Endothelial cell of umbilical vein (primary cell): ENCODE measurements at regions not wholly inside any gene's neighbourhood (a gene's known extent, or its start where the extent isn't known, plus 50 kb on each side); places are given as distances from the start of the nearest gene placed in this dataset.

Experiments used
- BruUV-seq: library from RNA; stranded (reverse); fragments of 400-500 nt; replicated peaks from 2 replicates; lab custom pipeline; 2021; lab: Mats Ljungman, UMichigan
- CTCF ChIA-PET: fragments of 300-600, 350-600 bp; sonication (Branson Sonifier 250); formaldehyde crosslinking; loops from one replicate; lab custom pipeline; 2021; ENCODE audit warnings: antibody characterized with exemption, inconsistent platforms; lab: Charles Lee
- POLR2A ChIA-PET: fragments of 300-600, 350-600 bp; sonication (Branson Sonifier 250); formaldehyde crosslinking; loops from one replicate; lab custom pipeline; 2021; ENCODE audit warnings: antibody characterized with exemption, inconsistent platforms; lab: Charles Lee
- DNase-seq: peaks from one replicate; pipeline ENCODE4 v3.0.0-alpha.2; 2011; ENCODE audit warnings: low read depth, low spot score
- FAIRE-seq: peaks from 2 replicates; lab custom pipeline; 2011; peaks lifted over from hg19 to GRCh38; lab: Jason Lieb, UNC
- H2AFZ ChIP-seq: 2 replicates; pipeline ENCODE4 v1.6.0; 2012; ENCODE audit warnings: low read depth, low read length, control low read depth, inconsistent platforms
- H3K27ac ChIP-seq: 2 replicates; pipeline ENCODE4 v1.5.1; 2011; ENCODE audit warnings: low read depth, mild to moderate bottlenecking, control low read depth, low read length, moderate library complexity; ENCODE audit not compliant: insufficient read depth
- H3K27me3 ChIP-seq, 2 experiments: 2 replicates each; pipeline versions ENCODE4 v1.6.0 to v1.6.1; 2011; ENCODE audit warnings: low read length in 2 of 2, mixed read lengths in 1 of 2; ENCODE audit not compliant: control insufficient read depth in 2 of 2, insufficient read depth in 2 of 2
- H3K36me3 ChIP-seq, 2 experiments: 2 replicates in 1 of 2; 3 replicates in 1 of 2; pipeline ENCODE4 v1.5.1; 2011; ENCODE audit warnings: low read length in 2 of 2, mild to moderate bottlenecking in 1 of 2, moderate library complexity in 1 of 2; ENCODE audit not compliant: control insufficient read depth in 2 of 2, insufficient read depth in 2 of 2; ENCODE audit errors: extremely low read depth in 1 of 2
- H3K4me1 ChIP-seq: 3 replicates; pipeline ENCODE4 v1.5.1; 2011; ENCODE audit warnings: mild to moderate bottlenecking, low read length; ENCODE audit not compliant: control insufficient read depth, insufficient read depth; ENCODE audit errors: extremely low read depth
- H3K4me2 ChIP-seq: 2 replicates; pipeline ENCODE4 v1.6.1; 2011; ENCODE audit warnings: low read length, control low read depth, mixed read lengths; ENCODE audit not compliant: insufficient read depth
- H3K4me3 ChIP-seq, 3 experiments: fragments of 200-600 bp in 1 of 3; sonication (generic), shearing (Covaris generic) in 1 of 3; replicated peaks in 1 of 3; 2 replicates each; pipeline ENCODE4 v1.5.1; 2011 to 2016; ENCODE audit warnings: control low read depth in 3 of 3, low read length in 3 of 3, mild to moderate bottlenecking in 2 of 3, inconsistent platforms in 1 of 3, low read depth in 1 of 3, moderate library complexity in 1 of 3; ENCODE audit not compliant: insufficient read depth in 1 of 3
- H3K79me2 ChIP-seq: 2 replicates; pipeline ENCODE4 v1.6.0; 2012; ENCODE audit warnings: low read length, inconsistent platforms; ENCODE audit not compliant: control insufficient read depth, insufficient read depth
- H3K9ac ChIP-seq: replicated peaks from 2 replicates; pipeline ENCODE3; 2011; ENCODE audit warnings: low read length, control low read depth; ENCODE audit not compliant: insufficient read depth; ENCODE audit errors: extremely low read depth
- H3K9me1 ChIP-seq: replicated peaks from 3 replicates; pipeline ENCODE4 v1.6.0; 2011; ENCODE audit warnings: mild to moderate bottlenecking, low read length; ENCODE audit not compliant: control insufficient read depth, insufficient read depth; ENCODE audit errors: extremely low read depth
- H3K9me3 ChIP-seq: replicated peaks from 2 replicates; pipeline ENCODE4 v1.5.1; 2012; ENCODE audit warnings: low read length, inconsistent platforms; ENCODE audit not compliant: control insufficient read depth, insufficient read depth
- H4K20me1 ChIP-seq: replicated peaks from 2 replicates; pipeline ENCODE3; 2011; ENCODE audit warnings: mild to moderate bottlenecking, low read length; ENCODE audit not compliant: control insufficient read depth, insufficient read depth; ENCODE audit errors: extremely low read depth
- EZH2 ChIP-seq: IDR thresholded peaks from 2 replicates; pipeline ENCODE4 v1.6.1; 2012; ENCODE audit warnings: borderline replicate concordance, low read depth, mild to moderate bottlenecking, moderate library complexity, low read length, inconsistent platforms; ENCODE audit not compliant: severe bottlenecking
- FOS ChIP-seq: IDR thresholded peaks from 2 replicates; pipeline ENCODE4 v1.6.1; 2011; ENCODE audit warnings: mild to moderate bottlenecking, low read length, moderate library complexity, borderline replicate concordance; ENCODE audit not compliant: insufficient read depth
- GATA2 ChIP-seq: IDR thresholded peaks from 2 replicates; pipeline ENCODE4 v1.7.0; 2011; ENCODE audit warnings: low read depth, mild to moderate bottlenecking, moderate library complexity, mixed read lengths, low read length; ENCODE audit not compliant: insufficient read length, insufficient read depth
- JUN ChIP-seq: IDR thresholded peaks from 2 replicates; pipeline ENCODE4 v1.6.1; 2011; ENCODE audit warnings: borderline replicate concordance, low read depth; ENCODE audit not compliant: insufficient read length, insufficient read depth
- MYC ChIP-seq: IDR thresholded peaks from one replicate; pipeline ENCODE4 v1.6.1; 2011; ENCODE audit warnings: mild to moderate bottlenecking, low read depth, low read length
- POLR2A ChIP-seq: IDR thresholded peaks from 2 replicates; pipeline ENCODE4 v1.6.1; 2012; ENCODE audit warnings: low read depth, mild to moderate bottlenecking, control low read depth, low read length
- POLR2AphosphoS5 ChIP-seq: IDR thresholded peaks from 2 replicates; pipeline ENCODE4 v1.6.1; 2012; ENCODE audit warnings: low read depth, mild to moderate bottlenecking, control low read depth, low read length, moderate library complexity; ENCODE audit not compliant: insufficient read depth
- dilution Hi-C: fragments of 300-500 bp; cut with MboI; formaldehyde crosslinking; loops from one replicate; pipeline ENCODE4 v1.15.0; 2019; ENCODE audit warnings: low sequenced_read_pairs; ENCODE audit not compliant: extremely low pct_ligation_motif_present
- intact Hi-C: fragments of 100-400 bp; cut with micrococcal nuclease; formaldehyde crosslinking; loops from one replicate; pipeline ENCODE4 v1.10.0; 2022
- TF ChIP-seq, protein P1 (sequence below): IDR thresholded peaks from 2 replicates; pipeline ENCODE4 v1.6.1; 2011; ENCODE audit not compliant: insufficient read depth, insufficient read length
- TF ChIP-seq, protein P2 (sequence below), 2 donors: IDR thresholded peaks; 1 replicate in 1 of 2; 2 replicates in 1 of 2; pipeline ENCODE4 v1.5.1; 2011; ENCODE audit warnings: low read length in 2 of 2, mild to moderate bottlenecking in 2 of 2, moderate library complexity in 2 of 2, control low read depth in 1 of 2, inconsistent platforms in 1 of 2, low read depth in 1 of 2; ENCODE audit not compliant: insufficient read depth in 1 of 2; ENCODE audit errors: extremely low read depth in 1 of 2

DNA sequence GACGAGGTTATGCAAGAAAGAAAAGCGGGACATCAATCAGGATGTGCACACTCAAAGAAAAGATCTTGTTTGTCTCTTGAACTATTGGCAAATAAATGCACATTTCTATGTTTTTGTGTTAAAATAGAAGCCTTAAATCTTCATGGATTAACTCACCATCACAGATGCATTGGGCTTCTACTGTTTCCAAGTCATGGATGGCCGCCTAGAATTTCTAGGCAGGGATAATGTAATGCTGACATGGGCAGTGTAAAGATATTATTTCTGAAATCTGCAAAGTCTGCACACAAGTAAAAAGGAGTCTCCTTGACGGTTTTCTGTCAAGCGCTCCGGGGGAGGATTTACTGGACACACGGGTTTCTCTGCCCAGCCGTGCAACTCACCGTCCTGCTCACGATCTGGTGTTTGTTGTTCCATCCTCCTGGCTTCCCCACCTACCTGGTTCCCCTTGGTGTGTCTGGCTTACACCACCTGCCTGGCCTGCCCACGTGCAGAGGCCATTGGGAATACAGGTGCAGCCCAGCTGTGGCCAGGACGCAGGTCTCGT lies 103.3 kb upstream of the FZD10 start:
- no peak overlapping the region for H2AFZ ChIP-seq
- no peaks in the 10 kb centered on the region for H3K36me3 ChIP-seq
- DNase-seq (no peak), FAIRE-seq (no peak)
- TF ChIP-seq MYC (no peak), EZH2 (no peak), POLR2AphosphoS5 (no peak), FOS (no peak), JUN (no peak), POLR2A (no peak), GATA2 (no peak)
- TF ChIP-seq, protein P1, sequence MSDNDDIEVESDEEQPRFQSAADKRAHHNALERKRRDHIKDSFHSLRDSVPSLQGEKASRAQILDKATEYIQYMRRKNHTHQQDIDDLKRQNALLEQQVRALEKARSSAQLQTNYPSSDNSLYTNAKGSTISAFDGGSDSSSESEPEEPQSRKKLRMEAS, result no peak
- TF ChIP-seq, protein P2, sequence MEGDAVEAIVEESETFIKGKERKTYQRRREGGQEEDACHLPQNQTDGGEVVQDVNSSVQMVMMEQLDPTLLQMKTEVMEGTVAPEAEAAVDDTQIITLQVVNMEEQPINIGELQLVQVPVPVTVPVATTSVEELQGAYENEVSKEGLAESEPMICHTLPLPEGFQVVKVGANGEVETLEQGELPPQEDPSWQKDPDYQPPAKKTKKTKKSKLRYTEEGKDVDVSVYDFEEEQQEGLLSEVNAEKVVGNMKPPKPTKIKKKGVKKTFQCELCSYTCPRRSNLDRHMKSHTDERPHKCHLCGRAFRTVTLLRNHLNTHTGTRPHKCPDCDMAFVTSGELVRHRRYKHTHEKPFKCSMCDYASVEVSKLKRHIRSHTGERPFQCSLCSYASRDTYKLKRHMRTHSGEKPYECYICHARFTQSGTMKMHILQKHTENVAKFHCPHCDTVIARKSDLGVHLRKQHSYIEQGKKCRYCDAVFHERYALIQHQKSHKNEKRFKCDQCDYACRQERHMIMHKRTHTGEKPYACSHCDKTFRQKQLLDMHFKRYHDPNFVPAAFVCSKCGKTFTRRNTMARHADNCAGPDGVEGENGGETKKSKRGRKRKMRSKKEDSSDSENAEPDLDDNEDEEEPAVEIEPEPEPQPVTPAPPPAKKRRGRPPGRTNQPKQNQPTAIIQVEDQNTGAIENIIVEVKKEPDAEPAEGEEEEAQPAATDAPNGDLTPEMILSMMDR (IDR thresholded peaks at IDR 0.05; ENCODE audit: extremely low read depth in 1 of 2, insufficient read depth in 1 of 2, low read depth in 1 of 2, low read length in 2 of 2), result no peak
- no peak overlapping the region for H3K4me2 ChIP-seq
- H3K9ac ChIP-seq, result no peak overlapping the region
- H3K27ac ChIP-seq, result no peak overlapping the region
- CTCF ChIA-PET, result no interaction called here
- H4K20me1 ChIP-seq, result no peaks in the 10 kb centered on the region
- no peaks in the 10 kb centered on the region for H3K27me3 ChIP-seq
- no peak overlapping the region for H3K4me3 ChIP-seq
- H3K79me2 ChIP-seq, result no peaks in the 10 kb centered on the region
- intact Hi-C loops, result no loop called here
- H3K9me3 ChIP-seq, result peaks cover 3% of the 10 kb centered on the region
- BruUV-seq, result no TSS peak
- H3K9me1 ChIP-seq, result no peaks in the 10 kb centered on the region
- no peaks in the 10 kb centered on the region for H3K4me1 ChIP-seq
- dilution Hi-C loops, result no loop called here
- POLR2A ChIA-PET, result no interaction called here
